DOHH2 (cell line): ENCODE measurements at regions not wholly inside any gene's neighbourhood (a gene's known extent, or its start where the extent isn't known, plus 50 kb on each side); places are given as distances from the start of the nearest gene placed in this dataset.

ENCODE experiments used
- H3F3A ChIP-seq: fragments of 200-600 bp; sonication (generic), shearing (Covaris generic); 2 replicates; pipeline ENCODE4 v1.6.0; 2016; ENCODE audit warnings: antibody characterized with exemption, mild to moderate bottlenecking; ENCODE audit not compliant: control insufficient read depth, insufficient read depth
- H3K27ac ChIP-seq: fragments of 200-600 bp; sonication (generic); 2 replicates; pipeline ENCODE4 v1.5.1; 2014; ENCODE audit warnings: low read depth, mild to moderate bottlenecking, low read length, moderate library complexity
- H3K27me3 ChIP-seq: fragments of 200-600 bp; sonication (generic); 2 replicates; pipeline ENCODE4 v1.6.1; 2014; ENCODE audit warnings: mild to moderate bottlenecking, low read length, mixed read lengths; ENCODE audit not compliant: control insufficient read depth
- H3K36me3 ChIP-seq: fragments of 200-600 bp; sonication (generic); 2 replicates; pipeline ENCODE4 v1.6.1; 2014; ENCODE audit warnings: mild to moderate bottlenecking, low read length, moderate library complexity, mixed read lengths; ENCODE audit not compliant: control insufficient read depth
- H3K4me1 ChIP-seq: fragments of 200-600 bp; sonication (generic); 2 replicates; pipeline ENCODE4 v1.6.1; 2014; ENCODE audit warnings: mild to moderate bottlenecking, low read length, mixed read lengths; ENCODE audit not compliant: control insufficient read depth
- H3K4me2 ChIP-seq: fragments of 200-600 bp; sonication (generic); 2 replicates; pipeline ENCODE4 v1.6.0; 2014; ENCODE audit warnings: mild to moderate bottlenecking, low read length, moderate library complexity
- H3K4me3 ChIP-seq: fragments of 200-600 bp; sonication (generic); 2 replicates; pipeline ENCODE4 v1.5.1; 2014; ENCODE audit warnings: mild to moderate bottlenecking, low read length, mixed read lengths
- H3K79me2 ChIP-seq: fragments of 200-600 bp; sonication (generic); 2 replicates; pipeline ENCODE4 v1.6.1; 2014; ENCODE audit warnings: mild to moderate bottlenecking, low read length, mixed read lengths; ENCODE audit not compliant: control insufficient read depth
- H3K9me2 ChIP-seq: fragments of 200-600 bp; sonication (generic); replicated peaks from 2 replicates; pipeline ENCODE4 v1.6.1; 2014; ENCODE audit warnings: mild to moderate bottlenecking, low read length, mixed read lengths; ENCODE audit not compliant: control insufficient read depth
- H3K9me3 ChIP-seq: fragments of 200-600 bp; sonication (generic); 2 replicates; pipeline ENCODE4 v1.6.1; 2014; ENCODE audit warnings: antibody characterized with exemption, low read length, mixed read lengths; ENCODE audit not compliant: control insufficient read depth, insufficient read depth
- H4K20me1 ChIP-seq: fragments of 200-600 bp; sonication (generic); 2 replicates; pipeline ENCODE4 v1.6.0; 2014; ENCODE audit warnings: low read depth, mild to moderate bottlenecking, antibody characterized with exemption, low read length, moderate library complexity; ENCODE audit not compliant: control insufficient read depth, insufficient read depth
- CTCF ChIP-seq: fragments of 200-600 bp; sonication (generic); IDR thresholded peaks from one replicate; pipeline ENCODE4 v1.5.1; 2014; ENCODE audit warnings: antibody characterized with exemption, mild to moderate bottlenecking, low read depth, low read length; ENCODE audit not compliant: poor library complexity, severe bottlenecking
- EZH2phosphoT487 ChIP-seq: fragments of 200-600 bp; sonication (generic); IDR thresholded peaks from 2 replicates; pipeline ENCODE4 v1.6.1; 2017; ENCODE audit warnings: borderline replicate concordance, mild to moderate bottlenecking, antibody characterized with exemption, low read length, moderate library complexity, mixed read lengths

- H3F3A ChIP-seq: no peaks in the 10 kb centered on the region
- no peaks in the 10 kb centered on the region for H3K36me3 ChIP-seq
- no peak for TF ChIP-seq EZH2phosphoT487
- no peak for TF ChIP-seq CTCF
- H3K4me3 ChIP-seq: no peak overlapping the region
- no peaks in the 10 kb centered on the region for H3K27me3 ChIP-seq
- H3K4me1 ChIP-seq: peaks cover 15% of the 10 kb centered on the region
- H3K4me2 ChIP-seq: no peak overlapping the region
- H4K20me1 ChIP-seq: no peaks in the 10 kb centered on the region
- H3K9me3 ChIP-seq: no peaks in the 10 kb centered on the region
- no peak overlapping the region for H3K27ac ChIP-seq
- no peaks in the 10 kb centered on the region for H3K9me2 ChIP-seq
- no peaks in the 10 kb centered on the region for H3K79me2 ChIP-seq
Measured at GRCh38 chr5:100749771-100750284, 153.3 kb downstream of the ST8SIA4 start.

- no peaks in the 10 kb centered on the region for H3K36me3 ChIP-seq
- no peaks in the 10 kb centered on the region for H3K4me1 ChIP-seq
- H3F3A ChIP-seq: no peaks in the 10 kb centered on the region
- H3K27me3 ChIP-seq: no peaks in the 10 kb centered on the region
- no peaks in the 10 kb centered on the region for H4K20me1 ChIP-seq
- H3K9me2 ChIP-seq: no peaks in the 10 kb centered on the region
- no peak for TF ChIP-seq EZH2phosphoT487
- no peak for TF ChIP-seq CTCF
- H3K27ac ChIP-seq: no peak overlapping the region
- H3K79me2 ChIP-seq: no peaks in the 10 kb centered on the region
- H3K4me2 ChIP-seq: no peak overlapping the region
- H3K9me3 ChIP-seq: no peaks in the 10 kb centered on the region
- no peak overlapping the region for H3K4me3 ChIP-seq
Measured at GRCh38 chr5:100755435-100755834, 147.6 kb downstream of the ST8SIA4 start.
